HCT116 (cell line): ENCODE measurements at regions not wholly inside any gene's neighbourhood (a gene's known extent, or its start where the extent isn't known, plus 50 kb on each side); places are given as distances from the start of the nearest gene placed in this dataset.

ENCODE experiments used
- ATAC-seq: fragments of 200-7000 bp; cut with Tn5 transposase; 2 replicates; pipeline ENCODE4 v1.9.1; 2020; ENCODE audit warnings: mild to moderate bottlenecking, moderate library complexity
- BruUV-seq: library from RNA; stranded (reverse); fragments of 400-500 nt; replicated peaks from 2 replicates; lab custom pipeline; 2021; lab: Mats Ljungman, UMichigan
- CTCF ChIA-PET: fragments of 300-600 bp; sonication (Branson Sonifier 250); formaldehyde crosslinking; loops from one replicate; lab custom pipeline; 2021; ENCODE audit warnings: antibody characterized with exemption; lab: Charles Lee
- POLR2A ChIA-PET: fragments of 300-600, 350-600 bp; sonication (Branson Sonifier 250); formaldehyde crosslinking; loops from one replicate; lab custom pipeline; 2021; ENCODE audit warnings: antibody characterized with exemption; lab: Charles Lee
- RAD21 ChIA-PET, 2 experiments: fragments of 300-600 bp; sonication (Branson Sonifier 250); formaldehyde crosslinking; loops; one replicate each; lab custom pipeline; 2023; ENCODE audit warnings: low total read pairs in 2 of 2; ENCODE audit not compliant: uncharacterized antibody in 2 of 2, unreplicated experiment in 2 of 2, low non-redundant PET in 1 of 2; lab: Charles Lee
- DNase-seq: peaks from one replicate; pipeline ENCODE4 v3.0.0-alpha.2; 2010; ENCODE audit warnings: low read depth, low spot score
- H2AFZ ChIP-seq: fragments of 200-600 bp; shearing (Covaris generic), sonication (generic); 2 replicates; pipeline ENCODE4 v1.6.1; 2017; ENCODE audit warnings: low read depth, mixed run types, mixed read lengths, antibody characterized with exemption, low read length; ENCODE audit not compliant: poor library complexity, severe bottlenecking
- H3K27ac ChIP-seq: 2 replicates; pipeline ENCODE4 v1.5.1; 2012; ENCODE audit warnings: low read depth, low read length
- H3K27me3 ChIP-seq: fragments of 200-600 bp; sonication (generic); 2 replicates; pipeline ENCODE4 v1.6.1; 2016; ENCODE audit warnings: mixed run types, low read length, mixed read lengths; ENCODE audit not compliant: insufficient read depth
- H3K36me3 ChIP-seq, 2 experiments: fragments of 200-500 bp in 1 of 2; fragments of 200-600 bp in 1 of 2; sonication (Bioruptor generic) in 1 of 2; sonication (generic) in 1 of 2; 2 replicates each; pipeline versions ENCODE4 v1.5.1 to v1.6.1; 2014 to 2016; ENCODE audit warnings: low read length in 2 of 2, inconsistent platforms in 1 of 2, mixed read lengths in 1 of 2, mixed run types in 1 of 2; ENCODE audit not compliant: insufficient read depth in 2 of 2, control insufficient read depth in 1 of 2
- H3K4me1 ChIP-seq, 2 experiments: fragments of 200-600 bp in 1 of 2; sonication (generic) in 1 of 2; 2 replicates each; pipeline versions ENCODE4 v1.5.1 to v1.6.1; 2012 to 2017; ENCODE audit warnings: low read length in 2 of 2, inconsistent platforms in 1 of 2, mild to moderate bottlenecking in 1 of 2, mixed read lengths in 1 of 2, mixed run types in 1 of 2, moderate library complexity in 1 of 2; ENCODE audit not compliant: insufficient read depth in 2 of 2, control insufficient read depth in 1 of 2
- H3K4me2 ChIP-seq: fragments of 200-600 bp; sonication (generic); 2 replicates; pipeline ENCODE4 v1.6.1; 2017; ENCODE audit warnings: mixed run types, low read length, mixed read lengths
- H3K4me3 ChIP-seq, 2 experiments: fragments of 200-600 bp in 1 of 2; sonication (generic) in 1 of 2; replicated peaks in 1 of 2; 2 replicates each; pipeline ENCODE4 v1.5.1; 2011 to 2016; ENCODE audit warnings: low read length in 2 of 2, control low read depth in 1 of 2, low read depth in 1 of 2, mild to moderate bottlenecking in 1 of 2, mixed read lengths in 1 of 2, mixed run types in 1 of 2
- H3K79me2 ChIP-seq: fragments of 200-600 bp; sonication (generic); 2 replicates; pipeline ENCODE4 v1.6.1; 2017; ENCODE audit warnings: mild to moderate bottlenecking, mixed run types, low read length, moderate library complexity, mixed read lengths; ENCODE audit not compliant: insufficient read depth
- H3K9ac ChIP-seq: fragments of 200-600 bp; sonication (generic); 2 replicates; pipeline ENCODE4 v1.6.1; 2016; ENCODE audit warnings: low read length, mixed read lengths
- H3K9me2 ChIP-seq: fragments of 200-600 bp; sonication (generic), shearing (Covaris generic); 2 replicates; pipeline ENCODE4 v1.6.1; 2017; ENCODE audit warnings: mixed run types, mild to moderate bottlenecking, moderate library complexity; ENCODE audit not compliant: insufficient read depth
- H3K9me3 ChIP-seq, 2 experiments: fragments of 200-500 bp in 1 of 2; fragments of 200-600 bp in 1 of 2; sonication (Bioruptor generic) in 1 of 2; sonication (generic) in 1 of 2; 2 replicates each; pipeline ENCODE4 v1.6.1; 2014 to 2017; ENCODE audit warnings: low read length in 2 of 2, mixed read lengths in 2 of 2, inconsistent platforms in 1 of 2, low read depth in 1 of 2, mild to moderate bottlenecking in 1 of 2, mixed run types in 1 of 2, moderate library complexity in 1 of 2; ENCODE audit not compliant: control insufficient read depth in 1 of 2, insufficient read depth in 1 of 2
- H4K20me1 ChIP-seq: fragments of 200-600 bp; sonication (generic), shearing (Covaris generic); 2 replicates; pipeline ENCODE4 v1.6.1; 2017; ENCODE audit warnings: mixed run types, mild to moderate bottlenecking, moderate library complexity; ENCODE audit not compliant: insufficient read depth
- ATF3 ChIP-seq: IDR thresholded peaks from 2 replicates; pipeline ENCODE4 v1.6.1; 2012
- CEBPB ChIP-seq: IDR thresholded peaks from 2 replicates; pipeline ENCODE4 v1.6.1; 2012; ENCODE audit warnings: low read depth
- CTCF ChIP-seq, 3 experiments: fragments of 200-600 bp in 1 of 3; sonication (generic) in 1 of 3; IDR thresholded peaks in 2 of 3; conservative IDR thresholded peaks in 1 of 3; 2 replicates each; pipeline ENCODE4 v1.5.1; 2012 to 2017; ENCODE audit warnings: low read depth in 2 of 3, low read length in 2 of 3, antibody characterized with exemption in 1 of 3, borderline replicate concordance in 1 of 3, control low read depth in 1 of 3, mild to moderate bottlenecking in 1 of 3, mixed read lengths in 1 of 3, mixed run types in 1 of 3, moderate library complexity in 1 of 3; ENCODE audit not compliant: insufficient read depth in 1 of 3
- ELF1 ChIP-seq: IDR thresholded peaks from 2 replicates; pipeline ENCODE4 v1.6.1; 2012; ENCODE audit warnings: low read depth, borderline replicate concordance
- FOSL1 ChIP-seq: IDR thresholded peaks from 2 replicates; pipeline ENCODE4 v1.6.1; 2012; ENCODE audit warnings: low read depth
- RAD21 ChIP-seq: IDR thresholded peaks from 2 replicates; pipeline ENCODE4 v1.6.1; 2012; ENCODE audit warnings: low read depth, mild to moderate bottlenecking
- REST ChIP-seq: IDR thresholded peaks from 2 replicates; pipeline ENCODE4 v1.6.1; 2012; ENCODE audit warnings: low read depth
- SIN3A ChIP-seq: IDR thresholded peaks from 2 replicates; pipeline ENCODE4 v1.6.1; 2012; ENCODE audit warnings: low read depth
- SP1 ChIP-seq: IDR thresholded peaks from 2 replicates; pipeline ENCODE4 v1.6.1; 2012; ENCODE audit warnings: low read depth
- TCF7L2 ChIP-seq: IDR thresholded peaks from 2 replicates; pipeline ENCODE4 v1.7.0; 2011; ENCODE audit warnings: borderline replicate concordance, inconsistent platforms; ENCODE audit not compliant: insufficient read depth, insufficient read length; ENCODE audit errors: extremely low read depth
- YY1 ChIP-seq: IDR thresholded peaks from 2 replicates; pipeline ENCODE4 v1.6.1; 2011; ENCODE audit warnings: low read length, low read depth, moderate library complexity, mild to moderate bottlenecking; ENCODE audit not compliant: insufficient replicate concordance; ENCODE audit errors: extremely low read depth
- ZFX ChIP-seq: fragments of 450-650 bp; IDR thresholded peaks from 2 replicates; pipeline ENCODE4 v1.6.1; 2017
- intact Hi-C: fragments of 100-400 bp; cut with micrococcal nuclease; formaldehyde crosslinking; loops from 2 replicates; pipeline ENCODE4 v1.10.0; 2022

- Histone ChIP-seq H3K79me2 (no peaks in the 10 kb centered on the region), H3K27me3 (no peaks in the 10 kb centered on the region), H3K9me3 (peaks cover 4 to 8% of the 10 kb centered on the region in 2 experiments; a peak in 2 of 4 replicates), H3K4me1 (no peaks in the 10 kb centered on the region), H3K9me2 (no peaks in the 10 kb centered on the region), H3K9ac (no peak overlapping the region)
- ChIA-PET RAD21 (no interaction called here), CTCF (no interaction called here), POLR2A (no interaction called here)
- TF ChIP-seq FOSL1: no peak
- TF ChIP-seq TCF7L2: no peak
- TF ChIP-seq ELF1: no peak
- no peak for TF ChIP-seq ATF3
- TF ChIP-seq CEBPB: no peak
- no peak for TF ChIP-seq ZFX
- no peak for TF ChIP-seq SIN3A
- TF ChIP-seq RAD21: no peak
- TF ChIP-seq SP1: no peak
- TF ChIP-seq CTCF (IDR thresholded peaks at IDR 0.05 in 2 of 3, conservative IDR thresholded peaks at IDR 0.05 in 1 of 3; ENCODE audit: borderline replicate concordance in 1 of 3, insufficient read depth in 1 of 3, low read depth in 2 of 3, low read length in 2 of 3): no peak
- TF ChIP-seq YY1: no peak
- no peak for TF ChIP-seq REST
- TF ChIP-seq, all 23 proteins: peak for 0
- no TSS peak for BruUV-seq
- no peak overlapping the region for H3K4me3 ChIP-seq
- H3K27ac ChIP-seq: no peak overlapping the region
- H2AFZ ChIP-seq: no peak overlapping the region
- ATAC-seq: no peak
- H4K20me1 ChIP-seq: no peaks in the 10 kb centered on the region
- no peak for DNase-seq
- no peaks in the 10 kb centered on the region for H3K36me3 ChIP-seq
- no peak overlapping the region for H3K4me2 ChIP-seq
- intact Hi-C loops: no loop called here
Observed at GRCh38 chr3:90069748-90070147, 962.3 kb downstream of the EPHA3 start.
